ENCODE measurements at regions not wholly inside any gene's neighbourhood (a gene's known extent, or its start where the extent isn't known, plus 50 kb on each side); places are given as distances from the start of the nearest gene placed in this dataset.

DNA sequence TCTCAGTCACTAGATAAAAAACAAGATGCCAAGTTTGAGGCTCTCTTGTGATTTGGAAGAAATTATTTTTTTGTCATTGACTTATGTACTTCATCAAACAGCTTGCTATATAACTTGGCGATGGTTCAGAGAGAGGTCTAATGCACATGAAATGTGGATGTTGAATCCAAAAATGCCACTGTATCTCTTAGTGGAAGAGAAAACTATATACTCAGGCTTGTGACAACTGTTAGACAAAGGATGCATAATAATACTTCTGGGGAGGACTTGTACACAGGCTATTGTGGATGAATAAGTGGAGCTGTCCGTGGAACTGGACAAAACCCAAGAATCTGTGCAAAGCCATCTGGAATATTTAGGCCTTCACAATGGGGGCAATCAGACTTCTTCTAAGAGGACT, 162.9 kb upstream of the NMUR2 start:
- TF ChIP-seq CTCF (IDR thresholded peaks at IDR 0.05; ENCODE audit: insufficient read depth, low read length) (no peak), POLR2AphosphoS5 (IDR thresholded peaks at IDR 0.05; ENCODE audit: low read depth) (no peak), SPI1 (IDR thresholded peaks at IDR 0.05; ENCODE audit: borderline replicate concordance, low read depth) (no peak)
